Progenitor cell of endocrine pancreas (in vitro differentiated cells): ENCODE measurements at regions not wholly inside any gene's neighbourhood (a gene's known extent, or its start where the extent isn't known, plus 50 kb on each side); places are given as distances from the start of the nearest gene placed in this dataset.

Experiments
- DNase-seq: peaks from one replicate; pipeline ENCODE4 v3.0.0; 2021; ENCODE audit warnings: low spot score; ENCODE audit not compliant: unreplicated experiment
- H3K27ac Mint-ChIP-seq: 2 replicates; pipeline ENCODE4 v1.8.0; 2021; ENCODE audit warnings: mild to moderate bottlenecking, moderate library complexity, mixed read lengths
- H3K27me3 Mint-ChIP-seq: 2 replicates; pipeline ENCODE4 v1.8.0; 2021; ENCODE audit warnings: mixed read lengths
- H3K36me3 Mint-ChIP-seq: 2 replicates; pipeline ENCODE4 v1.8.0; 2022; ENCODE audit warnings: mixed read lengths; ENCODE audit not compliant: insufficient read depth
- H3K4me1 Mint-ChIP-seq: 2 replicates; pipeline ENCODE4 v1.8.0; 2021; ENCODE audit warnings: low read depth, mixed read lengths
- H3K4me3 Mint-ChIP-seq: 2 replicates; pipeline ENCODE4 v1.8.0; 2021; ENCODE audit warnings: low read depth, mild to moderate bottlenecking, moderate library complexity, mixed read lengths
- H3K9me3 Mint-ChIP-seq: 2 replicates; pipeline ENCODE4 v1.8.0; 2021; ENCODE audit warnings: low read depth, mixed read lengths
- TF ChIP-seq, protein P1 (sequence below): fragments of 200-600 bp; sonication (generic); IDR thresholded peaks from one replicate; pipeline ENCODE4 v1.5.0; 2021; ENCODE audit warnings: antibody characterized with exemption, mild to moderate bottlenecking; ENCODE audit not compliant: unreplicated experiment

DNA sequence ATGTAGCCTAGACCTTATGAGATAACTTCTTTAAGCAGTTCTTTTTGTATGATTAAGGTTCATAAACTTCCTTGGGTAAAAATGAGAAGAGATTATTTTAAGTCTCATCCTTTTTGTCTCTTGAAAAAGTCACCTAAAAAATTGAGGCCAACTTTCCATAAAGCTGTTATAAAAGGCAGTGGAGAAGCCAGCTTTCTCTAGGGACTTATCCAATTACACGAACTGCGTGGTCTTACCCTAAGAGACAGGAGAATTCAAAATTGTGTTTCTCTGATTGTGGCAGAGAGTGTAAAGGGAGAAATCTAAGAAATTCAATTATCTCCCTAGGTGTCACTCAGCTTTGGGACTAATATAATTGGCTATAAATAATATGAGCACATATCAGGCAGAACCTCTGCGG is 262.0 kb downstream of the SHOX2 start:
- DNase-seq: no peak
- H3K4me1 Mint-ChIP-seq: no peaks in the 10 kb centered on the region
- no peaks in the 10 kb centered on the region for H3K9me3 Mint-ChIP-seq
- H3K27ac Mint-ChIP-seq: no peak overlapping the region
- no peaks in the 10 kb centered on the region for H3K27me3 Mint-ChIP-seq
- TF ChIP-seq, protein P1, sequence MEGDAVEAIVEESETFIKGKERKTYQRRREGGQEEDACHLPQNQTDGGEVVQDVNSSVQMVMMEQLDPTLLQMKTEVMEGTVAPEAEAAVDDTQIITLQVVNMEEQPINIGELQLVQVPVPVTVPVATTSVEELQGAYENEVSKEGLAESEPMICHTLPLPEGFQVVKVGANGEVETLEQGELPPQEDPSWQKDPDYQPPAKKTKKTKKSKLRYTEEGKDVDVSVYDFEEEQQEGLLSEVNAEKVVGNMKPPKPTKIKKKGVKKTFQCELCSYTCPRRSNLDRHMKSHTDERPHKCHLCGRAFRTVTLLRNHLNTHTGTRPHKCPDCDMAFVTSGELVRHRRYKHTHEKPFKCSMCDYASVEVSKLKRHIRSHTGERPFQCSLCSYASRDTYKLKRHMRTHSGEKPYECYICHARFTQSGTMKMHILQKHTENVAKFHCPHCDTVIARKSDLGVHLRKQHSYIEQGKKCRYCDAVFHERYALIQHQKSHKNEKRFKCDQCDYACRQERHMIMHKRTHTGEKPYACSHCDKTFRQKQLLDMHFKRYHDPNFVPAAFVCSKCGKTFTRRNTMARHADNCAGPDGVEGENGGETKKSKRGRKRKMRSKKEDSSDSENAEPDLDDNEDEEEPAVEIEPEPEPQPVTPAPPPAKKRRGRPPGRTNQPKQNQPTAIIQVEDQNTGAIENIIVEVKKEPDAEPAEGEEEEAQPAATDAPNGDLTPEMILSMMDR: no peak
- H3K4me3 Mint-ChIP-seq: no peak overlapping the region
- H3K36me3 Mint-ChIP-seq: no peaks in the 10 kb centered on the region

DNA sequence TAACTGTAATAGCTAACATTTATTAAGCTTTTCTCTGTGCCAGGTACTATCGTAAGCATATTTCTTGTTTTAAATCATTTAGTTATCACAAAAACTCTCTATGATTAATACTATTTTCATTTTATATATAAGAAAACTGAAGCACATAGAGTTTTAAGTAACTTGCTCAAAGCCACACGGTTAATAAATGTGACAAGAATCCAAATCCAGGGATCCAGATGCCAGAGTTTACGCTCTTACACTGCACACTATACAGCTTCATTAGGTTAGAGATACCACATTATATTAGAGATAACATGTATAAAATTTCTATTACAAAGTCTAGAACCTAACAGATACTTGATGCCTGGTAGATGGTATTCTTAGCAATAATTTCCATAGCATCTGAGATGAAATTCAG is 265.2 kb downstream of the SHOX2 start:
- no peaks in the 10 kb centered on the region for H3K36me3 Mint-ChIP-seq
- peaks cover 2% of the 10 kb centered on the region for H3K27me3 Mint-ChIP-seq
- no peaks in the 10 kb centered on the region for H3K9me3 Mint-ChIP-seq
- H3K4me3 Mint-ChIP-seq: no peak overlapping the region
- no peak overlapping the region for H3K27ac Mint-ChIP-seq
- no peak for DNase-seq
- H3K4me1 Mint-ChIP-seq: no peaks in the 10 kb centered on the region
- TF ChIP-seq, protein P1: no peak

- DNase-seq: no peak
- no peak overlapping the region for H3K4me3 Mint-ChIP-seq
- H3K27ac Mint-ChIP-seq: no peak overlapping the region
- H3K27me3 Mint-ChIP-seq: peaks cover 4% of the 10 kb centered on the region
- H3K9me3 Mint-ChIP-seq: no peaks in the 10 kb centered on the region
- TF ChIP-seq, protein P1: no peak
- no peaks in the 10 kb centered on the region for H3K4me1 Mint-ChIP-seq
- H3K36me3 Mint-ChIP-seq: no peaks in the 10 kb centered on the region
Observed at GRCh38 chr3:157840564-157840963, 265.7 kb downstream of the SHOX2 start.

DNA sequence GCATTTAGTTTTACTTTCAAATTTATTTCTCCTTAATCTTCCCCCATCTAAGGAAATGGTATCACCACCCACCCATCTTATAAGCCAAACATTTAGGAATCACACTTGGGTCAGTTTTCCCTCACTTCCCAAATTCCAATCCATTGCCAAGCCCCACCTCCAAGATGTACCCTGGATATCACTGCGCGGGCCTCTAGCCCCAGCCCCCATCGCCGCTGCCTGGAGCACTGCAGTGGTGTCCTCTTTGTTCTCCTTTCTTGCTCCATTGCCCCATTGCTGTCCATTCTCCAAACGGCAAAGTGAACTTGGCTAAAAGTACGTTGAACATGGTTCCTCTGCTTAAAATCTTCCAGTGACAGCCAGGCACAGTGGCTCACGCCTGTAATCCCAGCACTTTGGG is 267.8 kb downstream of the SHOX2 start:
- no peak overlapping the region for H3K27ac Mint-ChIP-seq
- no peaks in the 10 kb centered on the region for H3K4me1 Mint-ChIP-seq
- no peak overlapping the region for H3K4me3 Mint-ChIP-seq
- H3K9me3 Mint-ChIP-seq: no peaks in the 10 kb centered on the region
- peaks cover 10% of the 10 kb centered on the region for H3K27me3 Mint-ChIP-seq
- TF ChIP-seq, protein P1: no peak
- no peaks in the 10 kb centered on the region for H3K36me3 Mint-ChIP-seq
- no peak for DNase-seq

DNA sequence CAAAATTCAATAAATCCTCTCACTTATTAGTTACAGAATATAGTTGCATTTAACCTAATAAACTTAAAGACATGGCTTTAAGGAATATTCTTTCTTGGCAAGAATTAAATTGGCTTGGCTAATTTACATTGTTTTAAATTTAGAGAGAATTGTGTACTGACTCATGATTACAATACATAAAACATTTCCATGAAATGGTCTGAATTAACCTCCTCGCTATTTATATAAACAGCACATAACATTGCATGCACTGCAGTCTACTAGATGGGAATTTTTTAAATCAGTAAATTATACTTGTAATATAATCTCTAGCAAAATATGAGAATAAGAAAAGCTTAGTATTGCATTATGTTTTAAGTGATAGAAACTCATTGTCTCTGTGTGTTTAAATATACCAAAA is 268.9 kb downstream of the SHOX2 start:
- H3K9me3 Mint-ChIP-seq: no peaks in the 10 kb centered on the region
- peaks cover 10% of the 10 kb centered on the region for H3K27me3 Mint-ChIP-seq
- no peak for DNase-seq
- H3K36me3 Mint-ChIP-seq: no peaks in the 10 kb centered on the region
- H3K4me3 Mint-ChIP-seq: no peak overlapping the region
- no peak overlapping the region for H3K27ac Mint-ChIP-seq
- TF ChIP-seq, protein P1: no peak
- no peaks in the 10 kb centered on the region for H3K4me1 Mint-ChIP-seq
